Activated CD4-positive, alpha-beta T cell treated with anti-CD3 and anti-CD28 coated beads for 36 hours (primary cell): ENCODE measurements at regions not wholly inside any gene's neighbourhood (a gene's known extent, or its start where the extent isn't known, plus 50 kb on each side); places are given as distances from the start of the nearest gene placed in this dataset.
"Not testable (repeated sequence)": the region's sequence is repeated elsewhere in the genome, so short reads cannot be mapped to it uniquely, and the experiment has no call there.

Source experiments
- ATAC-seq: fragments of 200-7000 bp; cut with Tn5 transposase; one replicate; pipeline ENCODE4 v1.10.0; 2021; ENCODE audit warnings: mild to moderate bottlenecking, moderate library complexity
- CTCF ChIA-PET: fragments of 350-600 bp; sonication (Branson Sonifier 250); formaldehyde crosslinking; loops from one replicate; lab custom pipeline; 2021; ENCODE audit warnings: antibody characterized with exemption; lab: Charles Lee
- POLR2A ChIA-PET: fragments of 350-600 bp; sonication (Branson Sonifier 250); formaldehyde crosslinking; loops from one replicate; lab custom pipeline; 2021; ENCODE audit warnings: antibody characterized with exemption, inconsistent platforms; lab: Charles Lee
- DNase-seq: peaks from one replicate; pipeline ENCODE4 v3.0.0-alpha.2; 2020
- H3K27ac Mint-ChIP-seq: one replicate; pipeline ENCODE4 v1.8.0; 2021; ENCODE audit warnings: mixed read lengths
- H3K27me3 Mint-ChIP-seq: one replicate; pipeline ENCODE4 v1.8.0; 2021; ENCODE audit warnings: mixed read lengths
- H3K36me3 Mint-ChIP-seq: one replicate; pipeline ENCODE4 v1.8.0; 2021; ENCODE audit warnings: low read depth, mixed read lengths
- H3K4me1 Mint-ChIP-seq: one replicate; pipeline ENCODE4 v1.8.0; 2021; ENCODE audit warnings: mixed read lengths
- H3K4me3 Mint-ChIP-seq: one replicate; pipeline ENCODE4 v1.8.0; 2021; ENCODE audit warnings: mild to moderate bottlenecking, moderate library complexity, mixed read lengths
- H3K9me3 Mint-ChIP-seq: one replicate; pipeline ENCODE4 v1.8.0; 2021; ENCODE audit warnings: low read depth, mixed read lengths
- intact Hi-C, 2 experiments: fragments of 100-400 bp; cut with DNase I in 1 of 2; cut with micrococcal nuclease in 1 of 2; formaldehyde crosslinking; loops; one replicate each; pipeline versions ENCODE4 v1.14.2 to v1.15.1; 2022 to 2024; cut with DNase I, micrococcal nuclease

DNA sequence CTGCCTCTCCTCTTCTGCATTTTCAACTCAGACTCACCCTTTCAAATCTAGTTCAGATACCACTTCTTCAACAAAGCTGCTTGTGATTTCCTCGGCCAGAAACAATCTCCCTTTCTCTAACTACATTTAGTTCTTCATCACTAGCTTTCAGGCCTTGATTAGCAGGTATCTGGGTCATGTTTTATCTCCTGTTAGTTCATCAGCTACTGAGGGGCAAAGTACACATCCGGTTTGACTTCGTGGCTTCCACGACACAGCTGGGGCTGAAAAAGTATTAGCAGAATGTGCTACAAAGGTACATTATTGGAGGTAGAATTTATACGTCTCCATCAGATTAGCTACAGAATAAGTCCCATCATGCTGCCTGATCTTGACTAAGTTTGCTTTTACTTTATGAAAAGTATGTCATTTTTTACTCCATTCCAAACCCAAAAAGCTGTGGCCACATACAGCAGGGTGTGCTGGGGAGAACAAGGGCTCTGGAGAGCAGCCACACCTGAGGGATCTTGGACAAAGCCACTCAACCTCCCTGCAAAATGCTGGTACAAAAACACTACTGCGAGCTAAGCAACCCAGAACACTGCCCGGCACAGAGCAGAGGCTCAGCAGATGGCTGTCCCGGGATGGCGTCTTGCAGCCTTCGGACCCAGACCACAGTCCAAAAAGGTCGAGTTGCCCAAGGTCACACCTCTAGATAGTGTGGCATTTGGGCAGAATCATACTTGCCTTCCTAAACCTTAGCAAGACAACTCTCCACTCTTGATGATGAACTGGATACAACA lies 120.5 kb upstream of the PRKX start:
- POLR2A ChIA-PET, H3K9me3 Mint-ChIP-seq, DNase-seq, H3K27me3 Mint-ChIP-seq, ATAC-seq, H3K4me1 Mint-ChIP-seq, H3K36me3 Mint-ChIP-seq, H3K4me3 Mint-ChIP-seq, H3K27ac Mint-ChIP-seq, CTCF ChIA-PET, intact Hi-C loops: not testable (repeated sequence)

GRCh38 chrX:3830020-3830419 lies 116.6 kb upstream of the PRKX start:
- H3K9me3 Mint-ChIP-seq, H3K4me3 Mint-ChIP-seq, CTCF ChIA-PET, intact Hi-C loops, H3K27me3 Mint-ChIP-seq, H3K36me3 Mint-ChIP-seq, H3K4me1 Mint-ChIP-seq, DNase-seq, H3K27ac Mint-ChIP-seq, POLR2A ChIA-PET, ATAC-seq: not testable (repeated sequence)

GRCh38 chrX:3829041-3829531 lies 115.6 kb upstream of the PRKX start:
- DNase-seq, POLR2A ChIA-PET, intact Hi-C loops, ATAC-seq, H3K4me3 Mint-ChIP-seq, H3K9me3 Mint-ChIP-seq, H3K27me3 Mint-ChIP-seq, H3K36me3 Mint-ChIP-seq, H3K27ac Mint-ChIP-seq, CTCF ChIA-PET, H3K4me1 Mint-ChIP-seq: not testable (repeated sequence)

GRCh38 chrX:3828378-3829040 lies 115.1 kb upstream of the PRKX start:
- DNase-seq, ATAC-seq, H3K4me1 Mint-ChIP-seq, H3K9me3 Mint-ChIP-seq, H3K4me3 Mint-ChIP-seq, POLR2A ChIA-PET, H3K36me3 Mint-ChIP-seq, CTCF ChIA-PET, H3K27ac Mint-ChIP-seq, H3K27me3 Mint-ChIP-seq, intact Hi-C loops: not testable (repeated sequence)

DNA sequence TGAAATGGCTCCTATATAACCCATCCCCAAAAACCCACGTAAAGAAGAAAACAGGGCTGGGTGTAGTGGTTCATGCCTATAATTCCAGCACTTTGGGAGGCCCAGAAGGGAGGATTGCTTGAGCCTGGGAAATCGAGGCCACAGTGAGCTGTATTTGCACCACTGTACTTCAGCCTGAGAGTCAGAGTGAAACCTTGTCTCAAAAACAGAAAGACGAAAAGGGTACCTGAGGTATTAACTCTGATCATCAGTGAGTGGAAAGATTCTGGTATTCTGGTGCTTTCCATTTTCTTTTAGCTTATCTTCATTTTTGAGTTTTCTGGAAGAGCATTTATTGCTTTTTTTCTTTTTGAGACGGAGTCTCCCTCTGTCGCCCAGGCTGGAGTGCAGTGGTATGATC lies 110.6 kb upstream of the PRKX start:
- peaks cover 12% of the 10 kb centered on the region for H3K36me3 Mint-ChIP-seq
- intact Hi-C loops, CTCF ChIA-PET, H3K4me3 Mint-ChIP-seq, H3K27me3 Mint-ChIP-seq, ATAC-seq, POLR2A ChIA-PET, DNase-seq, H3K9me3 Mint-ChIP-seq, H3K27ac Mint-ChIP-seq, H3K4me1 Mint-ChIP-seq: not testable (repeated sequence)

DNA sequence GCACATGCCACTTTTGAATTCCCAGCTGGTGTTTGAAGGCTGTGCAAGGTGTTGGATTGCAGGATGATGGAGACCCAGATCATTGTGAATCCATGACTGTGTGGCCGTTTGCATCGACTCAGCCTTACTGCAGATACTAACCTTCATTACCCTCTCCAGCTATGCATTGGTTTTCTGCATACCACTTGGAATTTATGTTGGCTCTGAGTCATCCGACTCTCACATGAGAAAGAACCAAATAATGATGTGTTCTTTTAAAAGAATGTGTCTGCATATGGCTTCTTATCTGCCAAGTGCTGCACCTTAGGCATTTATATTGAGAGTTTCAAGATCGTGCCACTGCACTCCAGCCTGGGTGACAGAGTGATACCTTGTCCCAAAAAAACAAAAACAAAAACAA lies 106.7 kb upstream of the PRKX start:
- POLR2A ChIA-PET: no interaction called here
- peaks cover 23% of the 10 kb centered on the region for H3K36me3 Mint-ChIP-seq
- no peaks in the 10 kb centered on the region for H3K4me1 Mint-ChIP-seq
- intact Hi-C loops: no loop called here
- ATAC-seq (no peak), DNase-seq (no peak)
- H3K4me3 Mint-ChIP-seq: no peak overlapping the region
- no peaks in the 10 kb centered on the region for H3K9me3 Mint-ChIP-seq
- H3K27me3 Mint-ChIP-seq: no peaks in the 10 kb centered on the region
- no peak overlapping the region for H3K27ac Mint-ChIP-seq
- CTCF ChIA-PET: no interaction called here

GRCh38 chrX:3817480-3817879 lies 104.0 kb upstream of the PRKX start:
- H3K4me1 Mint-ChIP-seq, H3K27me3 Mint-ChIP-seq, CTCF ChIA-PET, DNase-seq, ATAC-seq, intact Hi-C loops, H3K4me3 Mint-ChIP-seq, H3K9me3 Mint-ChIP-seq, H3K27ac Mint-ChIP-seq, POLR2A ChIA-PET: not testable (repeated sequence)
- H3K36me3 Mint-ChIP-seq: peaks cover 15% of the 10 kb centered on the region

DNA sequence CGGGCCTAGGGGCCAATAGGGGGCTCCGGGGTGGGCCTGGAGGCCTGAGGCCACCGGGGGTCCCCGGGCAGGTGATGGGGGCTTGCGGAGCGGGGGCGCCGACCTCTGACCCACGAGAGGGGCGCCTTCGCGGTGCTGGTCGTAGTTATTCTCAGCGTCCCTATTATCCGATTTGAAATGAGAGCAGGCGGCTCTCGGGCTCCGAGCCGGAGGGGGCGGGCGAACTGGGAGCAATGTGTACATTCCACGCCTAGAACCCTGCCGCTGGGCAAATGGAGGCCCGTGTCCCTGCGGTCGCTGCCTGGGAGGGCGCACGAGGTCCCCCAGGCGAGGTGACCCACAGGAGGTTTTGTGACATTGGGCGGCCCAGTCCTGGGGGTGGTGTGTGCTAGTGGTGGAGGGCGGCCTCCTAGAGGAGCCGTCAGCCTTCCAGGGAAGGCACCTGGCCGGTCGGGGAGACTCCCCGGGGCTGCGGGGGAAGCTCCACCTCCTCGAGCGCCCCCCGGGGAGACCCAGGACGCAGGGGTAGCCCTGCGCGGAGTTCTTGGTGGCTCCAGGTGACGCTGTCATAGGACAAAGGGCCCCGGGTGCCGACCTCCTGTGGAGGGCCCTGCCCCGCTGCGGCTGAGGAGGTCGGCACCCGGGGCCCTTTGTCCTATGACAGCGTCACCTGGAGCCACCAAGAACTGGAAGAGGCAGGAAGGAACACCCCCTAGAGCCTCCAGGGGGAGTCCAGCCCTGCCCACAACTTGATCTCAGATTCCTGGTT lies 102.6 kb upstream of the PRKX start:
- H3K36me3 Mint-ChIP-seq: peaks cover 15% of the 10 kb centered on the region
- no peaks in the 10 kb centered on the region for H3K27me3 Mint-ChIP-seq
- intact Hi-C loops: no loop called here
- H3K4me1 Mint-ChIP-seq: peaks cover 5% of the 10 kb centered on the region
- POLR2A ChIA-PET: no interaction called here
- CTCF ChIA-PET: no interaction called here
- no peaks in the 10 kb centered on the region for H3K9me3 Mint-ChIP-seq
- H3K27ac Mint-ChIP-seq: peak overlapping the region; percentile 51
- DNase-seq (peak; percentile 54), ATAC-seq (peak; percentile 2)
- peak overlapping the region; percentile 68 for H3K4me3 Mint-ChIP-seq

GRCh38 chrX:3811331-3812311 lies 98.2 kb upstream of the PRKX start:
- DNase-seq (peak; percentile 63), ATAC-seq (no peak)
- intact Hi-C loops: loop anchor here (1.0 to 5.0 kb wide), 2 partner anchors 160 to 774 kb away; no protein-coding TSS in a partner anchor
- H3K27me3 Mint-ChIP-seq: peaks cover 11% of the 10 kb centered on the region
- no peaks in the 10 kb centered on the region for H3K36me3 Mint-ChIP-seq
- peaks cover 5% of the 10 kb centered on the region for H3K4me1 Mint-ChIP-seq
- ChIA-PET POLR2A (interaction anchor here (0.7 kb wide), 1 partner anchor 68 kb away, joined by 3 read pairs; no protein-coding TSS in a partner anchor), CTCF (interaction anchor here (0.7 to 0.9 kb wide), 2 partner anchors 9 to 160 kb away, joined by 3 to 6 read pairs; no protein-coding TSS in a partner anchor)
- H3K4me3 Mint-ChIP-seq: no peak overlapping the region
- no peak overlapping the region for H3K27ac Mint-ChIP-seq
- H3K9me3 Mint-ChIP-seq: no peaks in the 10 kb centered on the region

DNA sequence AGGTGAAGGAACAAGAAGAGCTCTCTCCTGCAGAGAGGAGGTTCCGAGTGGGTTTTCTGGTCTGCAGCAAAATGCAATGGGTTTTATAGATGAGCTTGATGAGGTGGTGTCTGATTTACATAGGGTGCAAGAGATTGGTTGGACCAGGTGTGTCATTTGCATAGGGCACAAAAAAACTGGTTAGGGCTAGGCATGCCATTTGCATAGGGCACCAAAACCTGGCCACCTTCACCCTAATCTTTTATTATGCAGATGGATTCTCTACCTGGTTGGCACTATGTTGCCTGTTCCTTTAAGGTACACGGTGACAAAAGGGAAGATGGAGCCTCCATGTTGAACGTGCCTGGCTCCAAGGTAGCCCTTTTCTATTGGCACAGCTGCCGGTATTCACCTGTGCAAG lies 94.5 kb upstream of the PRKX start:
- DNase-seq (no peak), ATAC-seq (no peak)
- no peaks in the 10 kb centered on the region for H3K9me3 Mint-ChIP-seq
- H3K36me3 Mint-ChIP-seq: no peaks in the 10 kb centered on the region
- H3K27ac Mint-ChIP-seq: no peak overlapping the region
- H3K4me1 Mint-ChIP-seq: peaks cover 5% of the 10 kb centered on the region
- peaks cover 11% of the 10 kb centered on the region for H3K27me3 Mint-ChIP-seq
- intact Hi-C loops: no loop called here
- CTCF ChIA-PET: no interaction called here
- POLR2A ChIA-PET: no interaction called here
- H3K4me3 Mint-ChIP-seq: no peak overlapping the region

- Mint-ChIP-seq H3K36me3 (no peaks in the 10 kb centered on the region), H3K4me3 (no peak overlapping the region), H3K27me3 (peaks cover 11% of the 10 kb centered on the region), H3K4me1 (peaks cover 3% of the 10 kb centered on the region), H3K9me3 (no peaks in the 10 kb centered on the region), H3K27ac (no peak overlapping the region)
- ChIA-PET POLR2A (no interaction called here), CTCF (no interaction called here)
- DNase-seq (no peak), ATAC-seq (no peak)
- intact Hi-C loops: no loop called here
Measured at GRCh38 chrX:3806630-3807029, 93.2 kb upstream of the PRKX start.
